ENCODE measurements at regions not wholly inside any gene's neighbourhood (a gene's known extent, or its start where the extent isn't known, plus 50 kb on each side); places are given as distances from the start of the nearest gene placed in this dataset.

GRCh38 chr1:177511036-177511435 is 340.3 kb downstream of the BRINP2 start:
- TF ChIP-seq, protein P1, sequence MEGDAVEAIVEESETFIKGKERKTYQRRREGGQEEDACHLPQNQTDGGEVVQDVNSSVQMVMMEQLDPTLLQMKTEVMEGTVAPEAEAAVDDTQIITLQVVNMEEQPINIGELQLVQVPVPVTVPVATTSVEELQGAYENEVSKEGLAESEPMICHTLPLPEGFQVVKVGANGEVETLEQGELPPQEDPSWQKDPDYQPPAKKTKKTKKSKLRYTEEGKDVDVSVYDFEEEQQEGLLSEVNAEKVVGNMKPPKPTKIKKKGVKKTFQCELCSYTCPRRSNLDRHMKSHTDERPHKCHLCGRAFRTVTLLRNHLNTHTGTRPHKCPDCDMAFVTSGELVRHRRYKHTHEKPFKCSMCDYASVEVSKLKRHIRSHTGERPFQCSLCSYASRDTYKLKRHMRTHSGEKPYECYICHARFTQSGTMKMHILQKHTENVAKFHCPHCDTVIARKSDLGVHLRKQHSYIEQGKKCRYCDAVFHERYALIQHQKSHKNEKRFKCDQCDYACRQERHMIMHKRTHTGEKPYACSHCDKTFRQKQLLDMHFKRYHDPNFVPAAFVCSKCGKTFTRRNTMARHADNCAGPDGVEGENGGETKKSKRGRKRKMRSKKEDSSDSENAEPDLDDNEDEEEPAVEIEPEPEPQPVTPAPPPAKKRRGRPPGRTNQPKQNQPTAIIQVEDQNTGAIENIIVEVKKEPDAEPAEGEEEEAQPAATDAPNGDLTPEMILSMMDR (conservative IDR thresholded peaks at IDR 0.05): no peak
- H3K27ac Mint-ChIP-seq: no peak overlapping the region
- DNase-seq (ENCODE audit: extremely low spot score, unreplicated experiment): no peak
- no peaks in the 10 kb centered on the region for H3K4me1 Mint-ChIP-seq (ENCODE audit: unreplicated experiment)
- peaks cover 4% of the 10 kb centered on the region for H3K9me3 Mint-ChIP-seq
- H3K36me3 Mint-ChIP-seq: no peaks in the 10 kb centered on the region
- H3K27me3 Mint-ChIP-seq: peaks cover 7% of the 10 kb centered on the region
- H3K4me3 Mint-ChIP-seq: no peak overlapping the region

- no peak overlapping the region for H3K4me3 Mint-ChIP-seq
- DNase-seq (ENCODE audit: extremely low spot score, unreplicated experiment): no peak
- no peak overlapping the region for H3K27ac Mint-ChIP-seq
- no peaks in the 10 kb centered on the region for H3K27me3 Mint-ChIP-seq
- no peaks in the 10 kb centered on the region for H3K4me1 Mint-ChIP-seq (ENCODE audit: unreplicated experiment)
- H3K36me3 Mint-ChIP-seq: peaks cover 3% of the 10 kb centered on the region
- H3K9me3 Mint-ChIP-seq: peaks cover 8% of the 10 kb centered on the region
- TF ChIP-seq, protein P1 (conservative IDR thresholded peaks at IDR 0.05): no peak
These were observed 335.3 kb downstream of the BRINP2 start for GRCh38 chr1:177505905-177506590.

DNA sequence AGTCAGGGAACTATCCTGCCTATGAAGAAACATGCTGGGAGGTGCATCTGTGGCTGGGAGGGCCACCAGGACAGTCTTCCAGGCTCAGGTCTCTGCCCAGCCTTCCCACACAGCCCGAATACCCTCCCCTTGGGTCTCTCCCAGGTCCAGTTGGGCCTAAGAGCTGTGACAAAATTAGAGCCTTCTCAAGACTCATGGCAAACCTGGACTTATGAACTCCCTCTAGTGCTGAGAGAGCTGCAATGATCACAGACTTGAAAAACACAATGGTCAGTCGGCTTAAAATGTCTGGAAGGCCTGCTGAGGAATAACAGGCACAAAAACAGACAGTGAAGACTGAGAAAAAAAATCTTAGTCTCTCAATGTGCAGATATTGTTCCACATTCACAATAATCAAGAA is 325.1 kb downstream of the BRINP2 start:
- no peak for DNase-seq (ENCODE audit: extremely low spot score, unreplicated experiment)
- H3K27ac Mint-ChIP-seq: no peak overlapping the region
- no peaks in the 10 kb centered on the region for H3K4me1 Mint-ChIP-seq (ENCODE audit: unreplicated experiment)
- no peaks in the 10 kb centered on the region for H3K27me3 Mint-ChIP-seq
- H3K4me3 Mint-ChIP-seq: no peak overlapping the region
- TF ChIP-seq, protein P1 (conservative IDR thresholded peaks at IDR 0.05): no peak
- peaks cover 4% of the 10 kb centered on the region for H3K9me3 Mint-ChIP-seq
- H3K36me3 Mint-ChIP-seq: no peaks in the 10 kb centered on the region

- Mint-ChIP-seq H3K27ac (no peak overlapping the region), H3K36me3 (no peaks in the 10 kb centered on the region)
- no peak for DNase-seq (ENCODE audit: extremely low spot score, unreplicated experiment)
These were observed 320.0 kb downstream of the BRINP2 start for GRCh38 chr1:177490786-177491185.

GRCh38 chr1:177490036-177490639 is 319.4 kb downstream of the BRINP2 start:
- Mint-ChIP-seq H3K27ac (no peak overlapping the region), H3K9me3 (no peaks in the 10 kb centered on the region), H3K36me3 (no peaks in the 10 kb centered on the region), H3K4me1 (ENCODE audit: unreplicated experiment) (no peaks in the 10 kb centered on the region), H3K4me3 (no peak overlapping the region), H3K27me3 (no peaks in the 10 kb centered on the region)
- TF ChIP-seq, protein P1 (conservative IDR thresholded peaks at IDR 0.05): no peak
- DNase-seq (ENCODE audit: extremely low spot score, unreplicated experiment): no peak

More at GRCh38 chr1:177490786-177491185, 320.0 kb downstream of the BRINP2 start:
- no peak overlapping the region for H3K4me3 Mint-ChIP-seq
- H3K27me3 Mint-ChIP-seq: no peaks in the 10 kb centered on the region
- no peaks in the 10 kb centered on the region for H3K4me1 Mint-ChIP-seq (ENCODE audit: unreplicated experiment)
- TF ChIP-seq, protein P1 (conservative IDR thresholded peaks at IDR 0.05): no peak
- no peaks in the 10 kb centered on the region for H3K9me3 Mint-ChIP-seq
